ENCODE measurements at regions not wholly inside any gene's neighbourhood (a gene's known extent, or its start where the extent isn't known, plus 50 kb on each side); places are given as distances from the start of the nearest gene placed in this dataset.

DNA sequence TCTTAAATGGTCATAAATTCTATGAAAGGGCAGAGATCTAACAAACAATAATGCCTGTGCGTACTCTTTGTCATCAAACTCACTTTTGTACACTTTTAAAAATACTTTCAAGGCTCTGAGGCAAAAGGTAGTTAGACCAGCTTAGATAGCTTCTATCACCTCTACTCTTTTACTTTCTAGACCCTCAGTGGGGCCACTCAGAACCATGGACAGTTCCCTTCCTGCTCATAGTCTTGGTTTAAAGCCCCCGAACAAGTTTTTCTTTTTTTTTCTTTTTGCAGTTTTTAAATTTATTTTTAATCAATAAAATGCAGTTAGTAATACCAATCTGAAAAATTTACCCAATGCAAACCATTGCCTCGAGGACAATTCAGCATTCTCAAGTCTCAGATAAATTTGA lies 460.5 kb upstream of the CNKSR2 start:
- H3K4me3 ChIP-seq (ENCODE audit: low read depth, low read length), result no peak overlapping the region
- no peak for DNase-seq (ENCODE audit: low read depth)
- TF ChIP-seq, protein P1, sequence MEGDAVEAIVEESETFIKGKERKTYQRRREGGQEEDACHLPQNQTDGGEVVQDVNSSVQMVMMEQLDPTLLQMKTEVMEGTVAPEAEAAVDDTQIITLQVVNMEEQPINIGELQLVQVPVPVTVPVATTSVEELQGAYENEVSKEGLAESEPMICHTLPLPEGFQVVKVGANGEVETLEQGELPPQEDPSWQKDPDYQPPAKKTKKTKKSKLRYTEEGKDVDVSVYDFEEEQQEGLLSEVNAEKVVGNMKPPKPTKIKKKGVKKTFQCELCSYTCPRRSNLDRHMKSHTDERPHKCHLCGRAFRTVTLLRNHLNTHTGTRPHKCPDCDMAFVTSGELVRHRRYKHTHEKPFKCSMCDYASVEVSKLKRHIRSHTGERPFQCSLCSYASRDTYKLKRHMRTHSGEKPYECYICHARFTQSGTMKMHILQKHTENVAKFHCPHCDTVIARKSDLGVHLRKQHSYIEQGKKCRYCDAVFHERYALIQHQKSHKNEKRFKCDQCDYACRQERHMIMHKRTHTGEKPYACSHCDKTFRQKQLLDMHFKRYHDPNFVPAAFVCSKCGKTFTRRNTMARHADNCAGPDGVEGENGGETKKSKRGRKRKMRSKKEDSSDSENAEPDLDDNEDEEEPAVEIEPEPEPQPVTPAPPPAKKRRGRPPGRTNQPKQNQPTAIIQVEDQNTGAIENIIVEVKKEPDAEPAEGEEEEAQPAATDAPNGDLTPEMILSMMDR (IDR thresholded peaks at IDR 0.05; ENCODE audit: control insufficient read depth, extremely low read depth, insufficient read depth), result no peak

DNA sequence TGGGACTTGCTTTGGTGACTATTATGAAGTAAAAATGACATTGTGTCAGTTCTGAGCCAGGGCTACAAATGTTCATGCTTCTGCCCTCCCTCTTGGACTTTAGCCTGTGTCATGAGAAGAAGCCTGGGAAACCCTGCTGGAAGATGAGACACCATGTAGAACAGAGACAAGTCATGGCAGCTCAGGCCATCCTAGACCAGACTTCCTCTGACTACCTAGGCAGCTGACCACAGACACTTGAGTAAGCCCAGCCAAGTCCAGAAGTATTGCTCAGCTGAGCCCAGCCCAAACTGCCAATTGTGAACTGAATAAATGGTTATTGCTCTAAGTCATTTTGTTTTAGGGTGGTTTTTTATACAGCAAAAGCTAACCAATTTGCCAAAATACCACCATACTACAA lies 467.6 kb upstream of the CNKSR2 start:
- TF ChIP-seq, protein P1 (IDR thresholded peaks at IDR 0.05; ENCODE audit: control insufficient read depth, extremely low read depth, insufficient read depth), result no peak
- H3K4me3 ChIP-seq (ENCODE audit: low read depth, low read length), result no peak overlapping the region
- no peak for DNase-seq (ENCODE audit: low read depth)

DNA sequence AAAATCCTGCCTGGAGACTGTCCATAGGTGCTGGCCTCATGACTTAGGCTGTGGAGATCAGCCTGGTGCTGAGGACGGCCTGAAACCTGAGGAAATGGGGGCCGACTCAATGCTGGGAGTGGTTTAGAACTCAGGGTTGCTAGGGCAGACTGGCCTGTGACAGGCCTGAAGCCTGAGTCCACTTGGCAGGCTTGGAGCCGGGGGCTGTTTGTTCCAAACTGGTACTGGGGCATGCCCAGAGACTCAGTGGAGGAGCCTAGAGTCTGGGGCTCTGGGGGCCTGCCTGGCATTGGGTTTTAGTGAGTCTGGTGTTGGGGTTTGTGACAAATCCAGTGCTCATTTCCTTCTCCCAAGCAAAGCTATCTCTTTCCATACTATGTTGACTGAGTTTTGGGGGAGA lies 489.7 kb upstream of the CNKSR2 start:
- DNase-seq (ENCODE audit: low read depth), result no peak
- TF ChIP-seq, protein P1 (IDR thresholded peaks at IDR 0.05; ENCODE audit: control insufficient read depth, extremely low read depth, insufficient read depth), result no peak
- no peak overlapping the region for H3K4me3 ChIP-seq (ENCODE audit: low read depth, low read length)

DNA sequence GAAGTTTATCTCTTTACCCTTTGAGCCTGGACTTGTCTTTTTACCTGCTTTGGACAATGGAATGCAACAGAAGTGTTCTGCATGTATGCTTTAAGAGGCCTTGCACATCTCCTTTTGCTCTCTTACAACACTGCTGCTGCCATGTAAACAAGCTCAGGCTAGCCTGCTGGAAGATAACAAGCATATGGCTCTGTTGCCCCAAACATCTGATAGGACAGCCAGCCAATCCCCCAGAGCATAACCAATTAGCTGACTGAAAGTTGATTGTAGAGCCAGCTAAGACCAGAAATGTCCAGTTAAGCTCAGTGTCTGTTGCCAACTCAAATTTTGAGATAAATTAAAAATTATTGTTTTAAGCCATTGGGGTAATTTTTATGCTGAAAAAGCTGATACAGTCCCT lies 510.6 kb upstream of the CNKSR2 start:
- TF ChIP-seq, protein P1 (IDR thresholded peaks at IDR 0.05; ENCODE audit: control insufficient read depth, extremely low read depth, insufficient read depth), result no peak
- DNase-seq (ENCODE audit: low read depth), result no peak
- no peak overlapping the region for H3K4me3 ChIP-seq (ENCODE audit: low read depth, low read length)

DNA sequence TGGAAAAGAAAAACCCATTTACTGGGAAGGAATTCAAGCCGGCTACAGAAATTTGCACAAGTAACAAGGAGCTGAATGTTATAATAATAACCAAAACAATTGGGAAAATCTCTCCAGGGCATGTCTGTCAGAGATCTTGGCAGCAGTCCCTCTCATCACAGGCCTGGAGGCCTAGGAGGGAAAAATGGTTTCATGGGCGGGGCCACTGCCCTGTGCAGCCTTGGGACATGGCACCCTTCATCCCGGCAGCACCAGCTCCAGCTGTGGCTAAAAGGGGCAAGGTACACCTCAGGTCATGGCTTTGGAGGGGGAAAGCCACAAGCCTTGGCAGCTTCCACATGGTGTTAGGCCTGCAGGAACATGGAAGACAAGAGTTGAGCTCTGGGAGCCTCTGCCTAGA lies 513.1 kb upstream of the CNKSR2 start:
- DNase-seq (ENCODE audit: low read depth), result no peak
- no peak overlapping the region for H3K4me3 ChIP-seq (ENCODE audit: low read depth, low read length)
- TF ChIP-seq, protein P1 (IDR thresholded peaks at IDR 0.05; ENCODE audit: control insufficient read depth, extremely low read depth, insufficient read depth), result no peak

DNA sequence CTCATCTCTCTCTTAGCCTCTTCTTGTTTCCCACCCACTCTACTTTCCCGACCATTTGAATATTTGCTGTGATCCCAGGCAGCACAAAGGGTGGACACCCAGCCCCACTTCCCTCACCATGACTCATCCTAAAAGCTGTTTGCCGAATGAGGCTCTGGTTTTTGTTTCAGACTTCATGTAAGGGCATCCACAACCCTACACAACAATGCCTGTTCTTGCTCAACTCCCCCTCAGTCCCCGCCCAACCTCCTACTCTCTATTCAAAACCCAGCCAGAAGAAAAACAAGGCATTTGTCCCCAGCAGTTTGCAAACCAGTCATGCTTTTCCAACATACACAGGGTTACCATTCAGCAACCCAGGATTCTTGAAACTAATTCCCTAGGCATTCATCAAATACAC lies 516.5 kb upstream of the CNKSR2 start:
- H3K4me3 ChIP-seq (ENCODE audit: low read depth, low read length), result no peak overlapping the region
- TF ChIP-seq, protein P1 (IDR thresholded peaks at IDR 0.05; ENCODE audit: control insufficient read depth, extremely low read depth, insufficient read depth), result no peak
- no peak for DNase-seq (ENCODE audit: low read depth)

DNA sequence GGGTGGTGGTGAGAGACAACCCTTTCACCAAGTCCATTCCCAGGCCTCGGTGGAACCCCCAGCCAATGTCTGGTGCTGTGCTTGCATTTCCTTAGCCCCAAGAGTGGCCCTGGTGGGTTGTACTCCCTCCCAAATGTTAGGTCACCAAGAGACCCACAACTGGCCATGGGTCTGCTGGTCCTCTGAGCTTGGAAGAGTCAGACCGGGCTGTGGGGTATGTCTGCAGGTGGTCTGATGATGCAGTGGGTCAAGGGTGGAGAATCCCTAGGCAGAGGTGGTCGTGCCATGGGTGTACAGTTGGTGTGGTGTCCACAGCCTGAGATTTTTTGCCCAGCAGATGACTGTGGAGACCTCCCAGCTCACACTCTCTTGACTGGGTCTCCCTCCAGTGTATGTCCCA lies 535.7 kb upstream of the CNKSR2 start:
- TF ChIP-seq, protein P1 (IDR thresholded peaks at IDR 0.05; ENCODE audit: control insufficient read depth, extremely low read depth, insufficient read depth), result no peak
- no peak for DNase-seq (ENCODE audit: low read depth)
- H3K4me3 ChIP-seq (ENCODE audit: low read depth, low read length), result no peak overlapping the region
